ENCODE measurements at regions not wholly inside any gene's neighbourhood (a gene's known extent, or its start where the extent isn't known, plus 50 kb on each side); places are given as distances from the start of the nearest gene placed in this dataset.

- TF ChIP-seq CTCF (IDR thresholded peaks at IDR 0.05) (no peak), POLR2A (IDR thresholded peaks at IDR 0.05) (no peak)
Measured at GRCh38 chr6:51139950-51140385, 321.3 kb downstream of the TFAP2B start.

Measured in vagina (tissue), 2 donors.